Esophagus mucosa (tissue), 1 donor: ENCODE measurements at regions not wholly inside any gene's neighbourhood (a gene's known extent, or its start where the extent isn't known, plus 50 kb on each side); places are given as distances from the start of the nearest gene placed in this dataset.

Experiments used
- ATAC-seq: fragments of 200-7000 bp; cut with Tn5 transposase; one replicate; pipeline ENCODE4 v1.9.1; 2020
- donor health status: DM: yes; HTN: yes; CAD: no.

- no peak for ATAC-seq
Measured at GRCh38 chr14:89626233-89626806, 209.3 kb upstream of the FOXN3 start.

- ATAC-seq, result no peak
Measured at GRCh38 chr14:89625731-89626232, 208.7 kb upstream of the FOXN3 start.

- ATAC-seq, result peak; percentile 5
Measured at GRCh38 chr14:89625244-89625713, 208.2 kb upstream of the FOXN3 start.

GRCh38 chr14:89624500-89625156, 207.6 kb upstream of the FOXN3 start:
- no peak for ATAC-seq

- ATAC-seq, result no peak
Measured at GRCh38 chr14:89621791-89622638, 205.0 kb upstream of the FOXN3 start.

GRCh38 chr14:89621009-89621421, 204.0 kb upstream of the FOXN3 start:
- ATAC-seq, result no peak

GRCh38 chr14:89620436-89620835, 203.4 kb upstream of the FOXN3 start:
- ATAC-seq, result no peak

GRCh38 chr14:89619596-89619995, 202.6 kb upstream of the FOXN3 start:
- ATAC-seq, result no peak

GRCh38 chr14:89618811-89619551, 201.9 kb upstream of the FOXN3 start:
- peak; percentile 89 for ATAC-seq

GRCh38 chr14:89618330-89618708, 201.3 kb upstream of the FOXN3 start:
- no peak for ATAC-seq

- ATAC-seq, result peak; percentile 77
Measured at GRCh38 chr14:89617481-89618329, 200.7 kb upstream of the FOXN3 start.

GRCh38 chr14:89616852-89617341, 199.9 kb upstream of the FOXN3 start:
- no peak for ATAC-seq

GRCh38 chr14:89616425-89616824, 199.4 kb upstream of the FOXN3 start:
- ATAC-seq, result no peak

- no peak for ATAC-seq
Measured at GRCh38 chr14:89615421-89615820, 198.4 kb upstream of the FOXN3 start.

GRCh38 chr14:89614009-89614691, 197.1 kb upstream of the FOXN3 start:
- no peak for ATAC-seq

GRCh38 chr14:89613260-89614008, 196.4 kb upstream of the FOXN3 start:
- ATAC-seq, result no peak

GRCh38 chr14:89609500-89610100, 192.6 kb upstream of the FOXN3 start:
- no peak for ATAC-seq

- no peak for ATAC-seq
Measured at GRCh38 chr14:89607453-89607852, 190.4 kb upstream of the FOXN3 start.

- ATAC-seq, result no peak
Measured at GRCh38 chr14:89603938-89604480, 187.0 kb upstream of the FOXN3 start.
